ENCODE measurements at regions not wholly inside any gene's neighbourhood (a gene's known extent, or its start where the extent isn't known, plus 50 kb on each side); places are given as distances from the start of the nearest gene placed in this dataset.
"Not testable (repeated sequence)": the region's sequence is repeated elsewhere in the genome, so short reads cannot be mapped to it uniquely, and the experiment has no call there.

GRCh38 chr5:87138091-87138805 is 129.4 kb upstream of the RASA1 start:
- no peak for DNase-seq (ENCODE audit: low read depth)

GRCh38 chr5:87139795-87140194 is 127.9 kb upstream of the RASA1 start:
- DNase-seq (ENCODE audit: low read depth), result no peak

- DNase-seq (ENCODE audit: low read depth), result no peak
Observed at GRCh38 chr5:87141544-87141943, 126.1 kb upstream of the RASA1 start.

- not testable (repeated sequence) for DNase-seq (ENCODE audit: low read depth)
Observed at GRCh38 chr5:87145853-87146252, 121.8 kb upstream of the RASA1 start.

GRCh38 chr5:87147441-87147840 is 120.2 kb upstream of the RASA1 start:
- DNase-seq (ENCODE audit: low read depth), result no peak

- no peak for DNase-seq (ENCODE audit: low read depth)
Observed at GRCh38 chr5:87150630-87151029, 117.1 kb upstream of the RASA1 start.

GRCh38 chr5:87151547-87151946 is 116.1 kb upstream of the RASA1 start:
- peak; percentile 95 for DNase-seq (ENCODE audit: low read depth)

GRCh38 chr5:87152886-87153285 is 114.8 kb upstream of the RASA1 start:
- no peak for DNase-seq (ENCODE audit: low read depth)

- DNase-seq (ENCODE audit: low read depth), result peak; percentile 59
Observed at GRCh38 chr5:87154191-87154590, 113.5 kb upstream of the RASA1 start.

- no peak for DNase-seq (ENCODE audit: low read depth)
Observed at GRCh38 chr5:87155106-87155505, 112.6 kb upstream of the RASA1 start.

- DNase-seq (ENCODE audit: low read depth), result peak; percentile 25
Observed at GRCh38 chr5:87156631-87157030, 111.1 kb upstream of the RASA1 start.

- no peak for DNase-seq (ENCODE audit: low read depth)
Observed at GRCh38 chr5:87164409-87164808, 103.3 kb upstream of the RASA1 start.

GRCh38 chr5:87169300-87169991 is 98.2 kb upstream of the RASA1 start:
- DNase-seq (ENCODE audit: low read depth), result peak; percentile 51

GRCh38 chr5:87170799-87171198 is 96.9 kb upstream of the RASA1 start:
- no peak for DNase-seq (ENCODE audit: low read depth)

- DNase-seq (ENCODE audit: low read depth), result no peak
Observed at GRCh38 chr5:87182649-87183048, 85.0 kb upstream of the RASA1 start.

- no peak for DNase-seq (ENCODE audit: low read depth)
Observed at GRCh38 chr5:87183896-87184295, 83.8 kb upstream of the RASA1 start.

GRCh38 chr5:87184605-87185004 is 83.1 kb upstream of the RASA1 start:
- no peak for DNase-seq (ENCODE audit: low read depth)

- no peak for DNase-seq (ENCODE audit: low read depth)
Observed at GRCh38 chr5:87185838-87186237, 81.8 kb upstream of the RASA1 start.

- no peak for DNase-seq (ENCODE audit: low read depth)
Observed at GRCh38 chr5:87188391-87188790, 79.3 kb upstream of the RASA1 start.

- no peak for DNase-seq (ENCODE audit: low read depth)
Observed at GRCh38 chr5:87190041-87190440, 77.6 kb upstream of the RASA1 start.

- no peak for DNase-seq (ENCODE audit: low read depth)
Observed at GRCh38 chr5:87190687-87191086, 77.0 kb upstream of the RASA1 start.

GRCh38 chr5:87191645-87192044 is 76.0 kb upstream of the RASA1 start:
- no peak for DNase-seq (ENCODE audit: low read depth)

- peak; percentile 69 for DNase-seq (ENCODE audit: low read depth)
Observed at GRCh38 chr5:87195104-87195591, 72.5 kb upstream of the RASA1 start.
